Eye (tissue), 1 donor: ENCODE measurements at regions not wholly inside any gene's neighbourhood (a gene's known extent, or its start where the extent isn't known, plus 50 kb on each side); places are given as distances from the start of the nearest gene placed in this dataset.

Experiments used
- DNase-seq: peaks from one replicate; pipeline ENCODE4 v3.0.0-alpha.2; 2015

DNA sequence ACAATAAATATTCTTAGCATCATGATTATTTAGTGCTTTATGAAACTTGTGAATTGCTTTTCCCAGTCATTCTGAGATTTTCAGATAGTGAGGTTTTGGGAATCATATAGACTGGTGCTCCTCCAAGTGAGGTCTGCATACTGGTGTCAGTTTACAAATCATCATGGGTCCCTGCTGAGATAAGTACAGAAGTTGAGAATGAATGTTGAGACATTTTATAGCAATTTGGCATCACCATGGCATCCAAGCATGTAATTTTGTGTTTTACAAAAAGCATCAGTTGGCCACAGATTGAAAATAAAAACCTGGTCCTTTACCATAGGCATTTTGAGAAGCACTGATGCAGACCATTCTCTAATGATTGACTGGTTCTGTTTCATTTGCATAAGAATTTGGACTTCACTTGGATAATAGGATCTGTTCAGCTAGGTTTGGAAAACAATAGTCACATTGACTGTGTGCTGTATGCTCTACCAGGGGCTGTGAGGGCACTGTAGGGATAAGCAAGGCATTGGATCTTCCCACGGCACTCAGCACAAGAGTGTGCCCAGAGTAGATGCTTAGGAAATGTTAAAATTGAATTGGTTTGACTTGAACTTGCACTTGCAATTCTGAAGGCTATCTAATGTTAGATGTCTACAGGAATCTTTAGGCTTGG is 79.0 kb upstream of the JUN start:
- no peak for DNase-seq

DNA sequence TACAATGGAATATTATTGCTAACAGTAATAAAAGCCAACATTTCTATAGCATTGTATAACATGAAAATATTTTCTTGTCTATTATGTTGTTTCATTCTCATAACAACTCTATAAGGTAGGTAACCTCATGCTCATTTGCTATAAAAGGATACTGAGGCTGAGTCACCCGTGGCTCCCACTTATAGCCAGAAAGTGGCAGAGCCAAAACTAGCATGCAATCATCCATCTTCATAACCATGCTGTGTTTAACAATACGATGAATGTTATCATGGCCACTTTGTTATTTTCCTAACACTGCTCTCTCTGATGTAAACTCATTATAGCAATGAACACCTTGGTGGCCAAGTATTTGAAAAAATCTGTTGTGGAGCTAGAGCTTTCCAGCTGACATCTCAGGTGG is 80.8 kb upstream of the JUN start:
- DNase-seq = no peak

DNA sequence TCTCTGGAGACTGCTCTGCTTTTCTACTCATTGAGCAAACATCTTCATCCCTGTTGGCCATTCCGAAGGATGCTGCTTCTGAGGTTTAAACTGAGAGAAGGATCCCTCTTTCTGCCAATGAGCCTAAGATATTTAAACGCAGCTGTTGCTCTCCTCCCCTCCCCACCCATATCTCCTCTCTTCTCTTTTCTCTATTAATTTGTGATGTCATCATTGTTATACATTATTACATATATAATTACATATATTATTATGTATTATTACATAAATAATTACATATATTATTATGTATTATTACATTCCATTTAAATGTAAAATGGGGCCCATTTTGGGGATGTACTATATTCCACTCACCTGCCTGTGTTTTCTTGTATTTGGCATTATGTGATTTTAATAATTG is 82.7 kb upstream of the JUN start:
- no peak for DNase-seq

DNA sequence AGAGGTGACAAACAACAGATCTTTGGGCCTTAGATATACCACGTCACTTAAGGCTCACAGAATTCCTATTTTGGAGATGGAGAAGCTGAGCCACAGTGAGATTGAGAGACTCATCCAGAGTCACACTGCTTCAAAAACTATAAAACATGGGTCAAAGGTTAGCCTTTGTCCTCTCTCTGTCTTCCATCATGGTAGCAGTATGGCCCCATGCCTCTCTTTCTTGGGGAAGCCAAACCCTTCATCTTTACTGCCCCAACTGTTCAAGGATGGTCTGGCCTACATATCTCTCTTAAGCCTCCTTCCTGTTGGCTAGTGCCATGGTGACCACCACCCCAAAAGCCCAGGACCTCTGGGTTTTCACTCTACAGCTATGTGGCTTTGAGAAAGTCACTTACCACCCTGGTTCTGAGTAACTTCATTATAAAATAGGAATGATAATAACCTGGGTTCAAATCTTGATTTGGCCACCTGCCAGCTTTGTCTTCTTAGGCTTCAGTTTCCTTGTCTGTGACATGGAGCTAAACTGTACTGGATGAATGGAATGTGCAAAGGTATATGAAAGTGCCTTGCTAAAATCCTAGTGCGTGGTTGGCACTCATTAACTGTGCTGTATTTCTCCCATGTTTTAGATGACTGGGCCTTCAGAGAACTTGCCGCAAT is 85.9 kb upstream of the JUN start:
- no peak for DNase-seq

DNA sequence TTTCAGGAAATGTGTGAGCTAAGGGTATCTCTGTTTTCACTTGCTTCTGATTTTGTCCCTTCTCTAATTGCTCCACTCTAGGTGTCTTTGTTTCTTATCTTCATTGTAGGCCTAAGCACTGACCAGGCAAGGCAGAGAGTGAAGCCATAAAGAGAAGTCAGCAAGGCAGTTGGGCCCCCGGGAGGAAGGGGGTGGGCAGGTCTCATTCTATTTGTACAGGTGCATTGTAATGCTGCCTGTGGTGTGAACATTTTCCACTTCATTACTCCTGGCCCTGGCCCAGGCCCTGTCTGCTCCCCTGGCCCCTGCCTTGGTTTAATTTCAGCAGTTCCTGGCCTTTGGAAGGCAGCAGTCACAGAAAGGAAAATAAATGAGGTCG is 86.4 kb upstream of the JUN start:
- no peak for DNase-seq

DNA sequence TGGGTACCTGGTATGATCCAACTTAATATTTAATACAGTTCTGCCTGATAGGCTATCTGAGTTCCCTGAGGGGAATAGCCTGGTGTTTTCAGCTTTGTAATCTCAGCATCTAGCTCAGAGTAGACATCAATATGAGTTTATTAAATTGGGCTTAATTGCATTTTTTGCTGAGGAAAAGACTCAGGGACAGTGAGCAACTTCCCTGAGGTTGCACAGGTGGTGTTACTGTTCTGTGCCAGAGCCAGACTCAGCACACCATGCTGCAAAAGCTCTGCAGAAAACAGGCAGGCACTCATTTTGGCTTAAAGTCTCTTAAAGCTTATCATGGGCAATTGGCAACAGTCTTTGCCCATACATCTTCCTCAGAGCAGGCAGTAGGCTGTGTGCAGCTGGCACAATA is 90.5 kb upstream of the JUN start:
- DNase-seq = no peak

DNA sequence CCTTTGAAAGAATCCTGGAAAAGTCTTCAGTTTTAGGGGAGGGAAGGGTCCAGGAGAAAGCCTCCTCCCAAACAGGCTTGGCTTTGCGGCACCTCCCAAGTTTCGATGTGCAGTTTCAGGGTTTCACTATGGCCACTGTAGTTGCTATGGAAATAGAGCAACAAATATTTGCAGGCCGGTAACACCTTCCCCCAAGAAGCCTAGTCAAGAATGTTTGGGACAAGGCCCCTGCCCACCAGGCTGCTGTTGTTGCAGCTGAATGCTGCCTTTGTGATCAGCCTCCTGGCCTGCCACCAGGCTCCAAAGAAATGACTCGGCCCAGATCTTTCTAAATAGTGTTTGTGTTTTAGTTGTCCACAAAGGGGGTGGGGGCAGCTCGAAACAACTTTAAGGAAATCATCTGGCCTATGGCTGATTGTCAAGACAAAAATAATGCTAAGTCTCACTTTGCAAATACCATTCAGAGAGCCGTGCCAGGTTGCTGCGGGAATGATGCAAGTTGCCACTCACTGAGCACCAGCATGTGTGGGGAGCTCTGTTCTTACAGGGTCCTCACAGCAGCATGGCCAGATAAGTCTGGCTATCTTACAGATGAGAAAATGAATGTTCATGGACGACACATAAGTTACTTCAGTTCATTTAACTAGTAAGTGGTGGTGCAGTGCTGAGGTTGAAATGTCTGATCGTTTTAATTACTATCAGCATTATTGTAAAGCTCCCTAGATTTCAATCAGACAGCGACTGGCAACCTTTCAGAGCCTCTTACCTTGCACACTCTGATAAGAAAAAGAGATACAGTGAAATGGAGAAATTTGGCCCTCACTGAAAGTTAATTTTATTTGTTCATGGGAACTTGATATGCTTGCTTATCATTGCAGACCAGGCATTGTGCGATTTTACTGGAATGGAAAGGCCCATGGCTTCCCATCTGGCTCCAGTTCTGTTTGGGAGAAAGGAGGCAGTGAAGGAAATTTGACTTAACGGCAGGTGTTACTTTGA is 91.2 kb upstream of the JUN start:
- peak; percentile 65 for DNase-seq

DNA sequence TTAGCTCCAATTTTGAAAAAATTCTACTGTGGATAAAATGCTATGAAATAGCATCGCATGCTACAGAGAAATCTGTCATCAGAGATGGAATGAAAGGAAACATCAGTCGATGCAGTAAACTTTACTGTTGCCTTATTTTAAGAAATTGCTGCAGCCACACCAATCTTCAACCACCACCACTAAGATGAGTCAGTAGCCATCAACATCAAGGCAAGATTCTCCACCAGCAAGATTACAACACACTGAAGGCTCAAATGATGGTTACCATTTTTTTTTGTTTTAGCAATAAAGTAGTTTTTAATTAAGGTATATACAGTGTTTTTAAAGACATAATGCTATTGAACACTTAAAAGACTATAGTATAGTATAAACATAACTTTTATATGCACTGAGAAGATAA is 95.6 kb upstream of the JUN start:
- no peak for DNase-seq

DNA sequence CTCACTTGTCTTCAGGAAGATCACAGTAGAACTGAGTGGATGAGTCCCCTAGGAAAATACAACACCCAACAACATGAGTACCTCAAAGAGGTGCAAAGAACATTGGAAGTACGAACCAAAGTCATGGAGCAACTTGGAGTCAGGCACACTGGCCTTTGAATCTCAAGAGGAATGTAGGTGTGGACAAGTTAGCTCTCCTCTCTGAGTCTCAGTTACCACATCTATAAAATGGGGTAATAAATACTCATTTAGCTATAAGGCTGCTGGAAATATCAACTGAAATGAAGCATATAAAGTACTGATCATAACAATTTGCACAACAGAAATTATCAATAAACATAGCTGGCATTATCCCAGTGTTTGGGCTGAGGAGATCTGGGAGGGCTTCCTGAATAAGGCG is 96.7 kb upstream of the JUN start:
- DNase-seq = no peak

DNA sequence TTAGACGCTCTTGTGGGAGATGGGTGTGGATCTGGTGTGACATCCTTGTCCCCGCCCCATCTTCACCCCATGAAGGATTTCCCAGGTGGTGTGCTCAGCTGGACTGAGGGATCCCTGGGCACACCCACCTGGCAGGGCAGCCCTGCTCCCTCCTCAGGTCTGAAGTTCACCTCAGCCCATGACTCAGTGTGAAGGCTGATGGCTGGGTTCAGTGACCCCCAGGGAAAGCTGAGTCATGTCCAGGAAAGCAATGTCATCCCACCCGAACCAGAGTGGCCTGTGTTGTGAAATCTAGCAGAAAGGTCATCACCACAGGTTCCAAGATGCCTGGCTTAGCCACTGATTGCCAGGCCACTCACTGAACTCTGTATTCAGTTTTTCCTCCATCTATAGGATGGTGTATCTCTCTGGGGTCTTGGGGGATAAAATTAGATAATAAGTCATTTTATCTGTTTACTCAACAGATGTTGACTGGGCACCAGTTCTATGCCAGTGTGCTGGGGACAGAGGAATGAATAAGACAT is 97.7 kb upstream of the JUN start:
- no peak for DNase-seq

DNA sequence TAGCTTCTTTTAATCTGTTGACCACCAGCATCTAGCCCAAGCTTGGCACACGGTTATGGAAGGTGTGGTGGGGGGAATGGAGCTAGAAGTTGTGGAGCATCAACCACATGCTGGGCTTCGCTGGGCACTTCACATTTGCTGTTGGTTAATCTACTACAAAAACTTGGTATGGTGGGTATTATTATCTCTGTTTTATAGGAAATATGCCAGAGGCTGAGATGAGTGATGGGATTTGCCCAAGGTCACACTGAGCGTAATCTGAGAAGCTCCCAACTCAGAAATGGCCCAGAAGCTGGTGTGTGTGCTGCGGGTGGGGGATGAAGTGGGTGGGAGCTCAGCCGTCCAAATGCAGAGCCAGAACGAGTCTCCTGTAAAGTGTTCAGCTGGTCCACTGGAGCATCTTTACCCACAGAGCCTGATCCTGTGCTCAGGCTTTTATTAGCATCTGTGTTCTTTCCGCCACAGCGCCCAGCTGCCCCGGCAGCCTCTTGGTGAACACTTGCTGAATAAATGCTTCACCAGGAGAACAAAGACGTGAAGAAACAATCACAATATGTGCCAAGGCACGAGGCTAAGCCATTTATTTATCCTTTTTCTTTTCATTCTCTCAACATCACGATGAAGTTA is 98.6 kb upstream of the JUN start:
- no peak for DNase-seq

DNA sequence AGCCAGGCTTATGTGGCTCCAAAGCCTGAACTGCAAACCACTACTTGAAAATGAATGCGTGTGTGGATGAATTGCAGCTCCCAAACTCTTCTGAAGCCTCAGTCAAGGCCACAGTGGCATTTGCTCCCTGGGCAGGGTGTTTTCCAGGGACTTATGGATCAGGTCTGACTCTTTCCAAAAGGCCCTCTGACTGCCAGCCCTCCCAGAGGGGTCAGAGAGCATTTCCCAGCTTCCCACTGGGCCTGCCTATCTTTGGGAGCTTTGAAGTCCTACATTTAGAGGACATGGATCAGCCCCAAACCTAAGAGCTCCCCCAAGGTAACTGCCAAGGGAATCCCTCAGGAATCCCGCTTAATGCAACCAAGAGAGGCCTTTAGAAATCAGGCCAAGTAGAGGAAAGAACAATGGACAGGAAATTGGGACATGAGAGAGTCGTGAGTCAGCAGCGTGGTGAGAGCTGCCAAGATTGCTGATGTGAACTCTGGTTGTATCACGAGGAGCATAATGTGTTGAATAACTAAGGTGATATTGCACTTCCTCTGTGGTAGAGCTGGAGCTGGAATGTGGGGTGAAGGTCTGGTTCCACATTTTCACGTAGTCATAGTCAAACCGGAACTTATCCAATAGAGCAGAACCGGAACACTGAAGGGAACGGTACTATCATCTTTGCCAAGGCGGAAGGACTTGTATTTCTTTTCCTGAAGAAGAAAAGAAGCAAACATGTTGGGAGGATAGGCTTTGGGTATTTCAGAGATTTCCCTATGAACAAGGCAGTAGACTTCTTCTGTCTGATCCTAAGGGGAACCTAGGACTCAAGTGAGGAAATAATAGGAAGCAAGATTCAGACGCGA is 99.4 kb upstream of the JUN start:
- no peak for DNase-seq

DNA sequence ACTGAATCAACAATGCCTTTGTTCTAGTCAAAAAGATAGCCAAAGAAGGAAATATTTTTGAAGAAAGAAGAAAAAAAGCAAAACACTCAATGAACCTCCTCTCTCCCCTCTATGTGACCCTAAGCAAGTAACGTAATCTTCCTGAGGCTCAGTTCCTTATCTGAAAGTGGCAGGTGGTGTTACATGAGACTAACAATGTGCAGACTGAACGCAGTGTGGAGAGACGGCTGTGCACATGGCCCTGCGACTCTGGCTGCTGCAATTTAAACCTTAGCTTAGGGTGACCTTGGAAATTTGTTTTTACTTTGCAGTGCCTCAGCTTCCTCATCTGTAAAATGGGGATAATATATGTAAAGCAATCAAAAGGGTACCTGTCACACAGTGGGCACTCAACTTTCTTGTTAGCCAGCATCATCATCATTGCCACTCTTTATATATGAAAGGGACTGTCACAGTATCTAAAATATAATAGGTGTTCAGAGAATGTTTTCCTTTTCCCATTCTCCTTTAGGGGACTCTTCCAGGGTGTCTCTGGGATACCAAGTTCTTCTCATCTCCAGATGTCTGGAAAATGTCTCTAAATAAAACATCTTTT is 100.1 kb upstream of the JUN start:
- DNase-seq = no peak

DNA sequence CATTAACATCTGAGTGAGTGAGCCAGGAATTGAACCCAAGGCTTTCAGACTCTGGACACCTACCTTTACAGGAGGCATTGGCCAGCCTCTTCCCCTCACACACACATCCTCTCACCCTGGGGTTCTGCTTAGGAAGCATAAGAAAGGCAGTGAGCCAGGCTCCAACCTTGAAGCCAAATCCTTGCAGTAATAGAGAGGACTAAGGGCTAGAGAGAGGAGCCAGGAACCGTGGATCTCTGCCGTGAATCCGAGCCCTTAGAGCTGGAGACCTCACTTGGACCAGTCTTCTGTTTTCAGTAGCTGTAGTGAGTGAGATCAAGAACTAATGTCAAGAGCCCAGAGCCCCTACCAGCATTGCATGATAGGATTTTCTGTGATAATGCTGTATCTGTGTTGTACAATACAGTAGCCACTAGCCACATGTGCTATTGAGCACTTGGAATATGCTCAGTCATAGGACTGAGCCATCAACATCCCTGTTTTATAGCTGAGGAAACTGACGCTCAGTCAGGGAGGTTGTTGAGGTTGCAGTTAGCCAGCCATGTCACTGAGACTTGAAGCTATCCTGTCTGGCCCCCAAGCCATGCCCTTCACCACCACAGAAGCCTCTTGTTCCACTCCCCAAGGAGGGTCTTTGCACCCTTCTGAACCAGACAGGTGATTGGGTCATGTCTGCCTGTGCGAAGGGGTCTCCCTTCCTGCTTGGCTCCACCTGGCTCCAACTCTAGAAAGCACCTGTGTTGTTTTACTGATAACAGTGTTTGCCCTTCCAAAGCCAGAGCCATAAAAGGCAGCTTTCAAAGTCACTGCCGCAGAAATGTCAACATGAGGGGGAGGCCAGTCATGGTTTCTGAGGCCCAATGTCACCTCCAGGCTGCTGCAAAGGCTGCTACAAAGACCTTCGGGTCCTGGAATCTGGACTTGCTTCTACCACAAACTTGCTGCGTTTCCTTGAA is 101.1 kb upstream of the JUN start:
- DNase-seq = no peak

DNA sequence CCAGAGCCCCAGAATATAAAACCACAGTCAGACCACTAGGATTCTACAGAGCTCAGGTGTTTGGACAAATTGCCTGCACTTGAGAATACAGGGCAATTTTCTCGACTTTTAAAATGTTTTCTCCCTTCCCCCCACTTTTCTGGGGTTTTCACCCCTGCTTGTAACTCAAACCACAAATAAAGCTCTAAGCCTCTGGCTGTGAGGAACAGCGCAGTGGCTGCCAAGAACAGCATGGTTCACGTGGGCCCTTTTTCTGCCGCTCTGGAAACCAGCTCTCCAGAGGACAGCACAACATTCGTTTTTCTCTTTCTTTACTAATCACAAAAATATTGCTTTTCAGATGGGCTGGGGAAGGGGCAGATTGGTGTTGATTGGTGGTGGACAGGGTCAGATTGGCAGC is 102.2 kb upstream of the JUN start:
- DNase-seq = peak; percentile 48

DNA sequence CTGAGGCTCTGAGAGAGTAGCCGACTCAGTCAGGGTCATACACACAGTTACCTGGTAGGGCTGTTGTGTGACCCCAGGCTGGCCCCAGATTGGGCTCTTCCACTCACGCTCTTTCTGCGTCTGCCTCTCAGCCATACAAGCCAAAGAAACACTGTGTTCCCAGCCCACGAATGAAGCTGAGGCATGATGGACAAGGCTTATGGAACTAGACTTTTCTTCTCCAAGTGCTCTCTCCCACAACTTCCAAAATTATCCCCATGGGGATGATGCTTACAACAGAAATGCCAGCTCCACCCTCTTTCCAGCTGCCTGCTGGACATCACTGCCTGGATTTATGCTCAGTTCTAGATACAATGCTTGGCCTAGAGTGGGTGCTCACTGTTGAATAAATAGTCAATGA is 102.8 kb upstream of the JUN start:
- no peak for DNase-seq

DNA sequence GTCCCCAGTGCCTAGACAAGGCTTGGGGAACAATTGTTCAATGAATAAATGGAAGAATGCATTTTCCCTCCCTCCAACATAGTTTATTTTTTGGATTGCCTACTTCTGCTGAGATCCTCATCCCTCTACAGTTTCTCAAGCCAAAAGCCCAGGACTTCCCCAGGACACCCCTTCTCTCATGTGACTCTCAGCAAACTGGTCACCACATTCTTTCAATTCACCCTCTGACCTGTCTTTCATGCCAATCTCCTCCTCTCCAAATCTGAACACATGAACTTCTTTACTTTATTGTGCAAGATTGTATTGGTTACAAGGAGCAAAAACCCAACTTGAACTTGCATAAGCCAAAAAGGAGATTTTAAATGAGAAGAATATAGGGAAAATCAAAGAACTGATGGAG is 103.2 kb upstream of the JUN start:
- no peak for DNase-seq

DNA sequence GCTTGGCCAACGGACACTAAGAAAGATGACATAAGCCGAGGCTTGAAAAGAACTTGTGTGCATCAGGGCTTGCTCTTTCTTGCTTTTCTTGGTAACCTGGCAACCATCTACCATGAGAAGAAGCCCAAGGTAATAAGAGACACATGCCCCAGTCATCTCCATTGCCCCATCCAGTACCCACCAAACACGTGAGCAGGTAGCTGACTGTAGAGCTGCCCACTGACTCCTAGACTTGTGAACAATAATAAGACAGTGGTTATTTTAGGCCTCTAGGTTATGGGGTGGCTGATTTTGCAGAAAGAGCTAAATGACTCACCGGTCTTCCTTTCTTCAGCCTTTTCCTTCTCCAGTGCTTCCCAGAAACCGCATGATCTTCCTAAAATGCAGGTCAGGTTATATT is 105.0 kb upstream of the JUN start:
- DNase-seq = no peak

DNA sequence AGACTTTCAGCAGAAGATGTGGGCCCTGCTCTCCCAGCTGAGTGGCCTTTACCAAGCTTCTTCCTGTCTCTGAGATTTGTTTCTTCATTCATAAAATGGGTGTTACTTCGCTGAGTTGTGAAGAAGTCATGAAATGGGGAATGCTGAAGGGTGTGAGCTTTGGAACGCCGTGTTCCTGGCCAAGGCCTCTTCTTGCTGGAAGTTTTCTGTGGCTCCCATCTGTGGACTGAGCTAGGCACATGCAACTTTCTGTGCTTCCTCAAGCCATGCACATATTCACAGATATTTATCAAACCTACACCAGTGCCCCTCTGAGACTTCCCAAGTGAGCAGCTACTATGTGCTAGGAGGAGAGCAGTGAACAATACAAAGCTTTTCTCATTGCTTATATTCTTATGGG is 106.3 kb upstream of the JUN start:
- no peak for DNase-seq

DNA sequence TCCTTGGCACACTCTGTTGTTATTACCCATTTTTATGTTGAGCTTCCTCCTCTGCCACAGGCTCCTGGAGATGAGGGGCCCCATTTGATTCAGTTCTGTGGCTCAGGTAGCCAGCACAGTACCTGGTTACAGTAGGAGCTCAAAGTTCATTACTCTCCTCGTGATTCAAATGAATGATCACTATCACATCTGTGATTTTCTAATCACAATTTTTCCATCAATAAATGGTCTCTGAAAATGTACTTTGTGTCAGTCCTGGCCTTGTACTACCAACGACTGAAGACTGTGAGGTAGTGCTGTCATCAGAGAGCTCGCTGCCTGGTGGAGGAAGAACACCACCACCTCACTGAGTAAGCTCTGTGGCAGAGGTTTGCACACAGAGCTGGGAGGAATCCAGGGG is 106.8 kb upstream of the JUN start:
- no peak for DNase-seq

DNA sequence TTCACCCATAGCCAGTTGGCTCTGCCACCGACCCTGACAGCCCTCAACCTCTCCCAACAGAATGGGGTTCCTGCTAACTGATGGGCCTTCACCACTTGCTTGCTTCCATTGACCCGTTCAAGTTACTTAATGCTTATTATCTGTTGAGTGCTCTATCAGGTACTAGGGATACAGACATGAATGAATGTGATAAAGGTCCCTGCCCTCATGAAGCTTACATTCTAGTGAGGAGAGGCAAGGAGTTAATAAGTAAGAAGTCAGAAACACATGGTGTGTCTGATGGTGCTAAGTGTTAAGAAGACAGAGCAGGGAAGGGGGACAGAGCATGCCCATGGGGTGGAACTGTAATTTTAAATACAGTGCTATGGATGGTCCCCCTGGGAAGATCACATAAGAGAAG is 107.5 kb upstream of the JUN start:
- DNase-seq = no peak
